GM03348 (cell line): ENCODE measurements at regions not wholly inside any gene's neighbourhood (a gene's known extent, or its start where the extent isn't known, plus 50 kb on each side); places are given as distances from the start of the nearest gene placed in this dataset.
A peak's percentile ranks its signal among the peaks of the same experiment; 100 is the strongest.
"Not testable (repeated sequence)": the region's sequence is repeated elsewhere in the genome, so short reads cannot be mapped to it uniquely, and the experiment has no call there.

Experiments
- DNase-seq: peaks from one replicate; pipeline ENCODE4 v3.0.0; 2012; ENCODE audit warnings: low spot score

- DNase-seq, result not testable (repeated sequence)
These were observed 1006.1 kb upstream of the MIR17HG start for GRCh38 chr13:90341348-90341747.

- not testable (repeated sequence) for DNase-seq
These were observed 998.9 kb upstream of the MIR17HG start for GRCh38 chr13:90348477-90349136.

GRCh38 chr13:90352763-90353162, 994.7 kb upstream of the MIR17HG start:
- DNase-seq, result no peak

- DNase-seq, result no peak
These were observed 992.2 kb upstream of the MIR17HG start for GRCh38 chr13:90355162-90355751.

GRCh38 chr13:90360785-90361184, 986.7 kb upstream of the MIR17HG start:
- no peak for DNase-seq

- no peak for DNase-seq
These were observed 984.8 kb upstream of the MIR17HG start for GRCh38 chr13:90362707-90363106.

DNA sequence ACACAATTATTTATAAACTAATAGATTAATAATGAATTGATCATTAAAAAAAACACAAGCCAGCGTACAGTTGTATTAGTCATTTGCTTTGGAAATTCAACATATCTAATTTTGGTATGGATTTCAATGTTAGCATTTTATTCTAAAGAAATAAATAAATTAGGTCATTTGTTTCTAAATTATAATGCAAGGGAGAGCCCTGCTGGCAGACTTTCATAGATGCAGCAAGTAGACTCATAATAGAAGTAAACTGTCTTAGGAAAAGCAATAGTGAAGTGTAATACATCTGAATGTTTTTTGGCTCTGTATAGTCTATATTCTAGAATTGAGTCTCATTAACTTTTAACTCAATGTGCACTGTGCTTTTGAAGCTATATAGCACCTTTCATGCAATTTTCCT, 982.4 kb upstream of the MIR17HG start:
- peak; percentile 19 for DNase-seq

DNA sequence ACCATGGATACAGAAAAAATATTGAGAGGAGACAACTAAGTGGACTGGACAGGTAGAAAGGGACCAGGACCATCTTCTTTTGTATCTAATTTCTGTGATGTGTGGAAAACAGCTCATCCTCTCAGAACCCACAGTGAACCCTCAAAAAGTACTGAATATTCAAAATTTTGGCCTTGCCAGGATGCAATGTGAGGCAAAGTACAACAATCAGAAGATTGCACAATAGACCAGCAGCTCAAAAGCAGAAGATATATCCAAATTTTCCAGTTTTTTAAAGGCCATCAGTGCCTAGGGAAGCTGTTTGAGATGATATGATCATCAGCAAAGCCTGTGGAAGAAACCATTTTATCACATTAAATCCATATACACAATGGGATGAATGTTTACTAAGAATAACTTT, 973.3 kb upstream of the MIR17HG start:
- DNase-seq, result no peak

DNA sequence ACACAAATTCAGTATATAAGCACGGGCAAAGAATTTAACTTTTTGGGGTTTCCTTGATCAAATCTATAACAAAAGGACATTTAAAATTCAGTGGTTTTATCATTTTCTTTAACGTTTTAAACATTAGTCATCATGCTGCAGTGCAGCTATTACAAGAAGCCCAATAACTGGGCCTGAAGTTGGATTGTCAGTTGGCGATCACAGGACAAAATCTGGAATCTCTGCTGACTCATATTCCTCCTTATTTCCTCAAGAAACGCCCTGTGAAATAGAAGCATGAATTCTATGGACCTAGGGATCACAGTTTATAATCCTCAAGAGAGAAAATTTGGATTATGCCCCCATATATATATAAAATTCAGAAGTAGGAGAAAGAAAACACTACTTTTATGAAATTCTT, 971.6 kb upstream of the MIR17HG start:
- DNase-seq, result no peak

DNA sequence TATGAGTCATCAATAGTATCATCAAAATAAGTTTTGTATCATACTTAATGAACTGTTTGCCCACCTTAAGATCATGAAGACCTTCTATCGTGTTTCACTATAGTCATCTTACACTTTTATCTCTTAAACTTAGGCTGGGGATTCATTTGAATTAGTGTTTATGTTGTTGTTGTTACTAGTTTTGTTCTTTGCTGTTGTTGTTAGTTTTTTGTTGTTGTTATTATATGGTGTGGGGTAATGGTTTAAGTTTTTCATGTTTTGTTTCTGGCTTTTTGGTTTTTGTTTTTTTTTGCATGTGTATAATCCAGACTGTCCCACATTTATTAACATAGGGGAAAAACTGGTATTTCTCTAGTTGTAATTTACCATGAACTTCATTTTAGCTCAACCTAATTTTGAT, 965.1 kb upstream of the MIR17HG start:
- DNase-seq, result no peak

DNA sequence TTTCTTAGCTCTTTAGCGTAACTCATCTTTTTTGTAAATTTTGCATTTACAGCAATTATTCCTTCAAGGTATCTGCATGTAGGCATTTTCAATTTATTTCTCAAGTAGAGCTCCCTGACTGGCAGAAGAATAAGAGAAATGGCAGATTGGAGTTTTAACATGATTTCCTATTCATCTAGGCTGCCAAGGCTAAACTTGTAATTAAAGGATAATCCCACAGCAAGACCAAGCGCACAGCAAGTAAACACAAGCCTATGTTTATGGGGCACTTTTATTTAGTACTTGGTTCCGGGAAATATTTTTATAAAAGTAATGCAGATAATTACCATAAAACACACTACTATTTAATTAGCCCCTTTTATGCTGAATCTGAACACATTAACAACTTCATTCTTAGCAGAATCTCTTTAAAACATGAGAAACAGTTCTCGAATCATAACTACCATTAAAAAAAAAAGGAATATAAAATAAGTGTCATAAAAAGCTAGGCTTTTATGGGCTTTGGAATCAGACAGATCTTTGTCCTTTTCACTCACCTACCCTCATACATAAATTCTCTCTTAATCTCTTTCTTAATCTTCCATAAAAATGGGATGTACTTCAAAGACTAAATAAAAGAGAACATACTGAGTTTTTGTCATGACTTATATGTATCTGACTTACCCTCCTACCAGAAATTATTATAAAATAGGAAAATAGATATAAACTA, 961.6 kb upstream of the MIR17HG start:
- DNase-seq, result no peak

GRCh38 chr13:90388887-90389452, 958.5 kb upstream of the MIR17HG start:
- no peak for DNase-seq

DNA sequence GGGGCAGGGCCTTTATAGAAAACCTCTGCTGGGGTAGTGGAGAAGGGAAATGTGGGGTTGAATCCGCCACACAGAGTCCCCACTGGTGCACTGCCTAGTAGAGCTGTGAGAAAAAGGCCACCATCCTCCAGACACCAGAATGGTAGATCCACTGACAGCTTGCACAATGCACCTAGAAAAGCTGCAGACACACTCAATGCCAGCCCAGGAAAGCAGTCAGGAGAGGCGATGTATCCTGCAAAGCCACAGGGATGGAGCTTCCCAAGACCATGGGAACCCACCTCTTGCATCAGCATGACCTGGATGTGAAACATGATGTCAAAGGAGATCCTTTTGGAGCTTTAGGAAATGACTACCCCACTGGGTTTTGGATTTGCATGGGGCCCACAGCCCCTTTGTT, 958.0 kb upstream of the MIR17HG start:
- DNase-seq, result no peak

DNA sequence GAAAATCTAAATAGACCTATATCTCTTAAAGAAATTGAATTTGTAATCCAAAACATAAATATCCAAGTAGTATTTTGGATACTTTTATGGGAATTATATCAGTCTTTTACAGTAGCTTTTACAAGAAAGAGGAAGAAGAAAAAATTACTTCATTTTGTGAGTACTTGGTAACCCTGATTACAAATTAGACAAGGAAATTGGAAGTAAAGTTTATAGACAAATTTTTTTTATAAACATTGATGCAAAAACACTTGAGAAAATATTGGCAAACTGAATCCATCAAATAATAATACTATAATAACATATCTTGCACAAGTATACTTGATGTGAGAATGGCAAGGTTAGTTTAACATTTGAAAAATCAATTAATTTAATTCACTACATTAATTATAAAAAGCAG, 954.1 kb upstream of the MIR17HG start:
- no peak for DNase-seq

DNA sequence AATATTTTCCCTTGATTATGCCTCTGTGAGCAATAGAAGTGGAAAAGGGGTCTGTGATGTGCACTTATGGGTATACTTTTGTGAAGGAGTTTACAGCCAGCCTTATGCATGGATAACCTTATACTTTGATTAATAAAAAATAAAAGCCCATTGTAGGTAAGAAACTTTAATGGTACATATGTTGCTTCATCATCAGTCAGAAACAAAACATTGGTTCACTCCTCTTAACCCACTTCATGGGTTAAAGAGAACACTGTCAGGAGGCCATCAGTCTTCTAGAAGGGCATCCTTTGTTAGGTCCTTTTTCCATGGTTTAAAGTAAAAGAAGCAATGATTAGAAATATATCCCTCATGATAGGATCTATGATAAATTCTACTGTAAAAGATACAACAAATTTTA, 952.1 kb upstream of the MIR17HG start:
- no peak for DNase-seq

GRCh38 chr13:90395846-90396245, 951.6 kb upstream of the MIR17HG start:
- DNase-seq, result no peak

- no peak for DNase-seq
These were observed 951.2 kb upstream of the MIR17HG start for GRCh38 chr13:90396266-90396665.

DNA sequence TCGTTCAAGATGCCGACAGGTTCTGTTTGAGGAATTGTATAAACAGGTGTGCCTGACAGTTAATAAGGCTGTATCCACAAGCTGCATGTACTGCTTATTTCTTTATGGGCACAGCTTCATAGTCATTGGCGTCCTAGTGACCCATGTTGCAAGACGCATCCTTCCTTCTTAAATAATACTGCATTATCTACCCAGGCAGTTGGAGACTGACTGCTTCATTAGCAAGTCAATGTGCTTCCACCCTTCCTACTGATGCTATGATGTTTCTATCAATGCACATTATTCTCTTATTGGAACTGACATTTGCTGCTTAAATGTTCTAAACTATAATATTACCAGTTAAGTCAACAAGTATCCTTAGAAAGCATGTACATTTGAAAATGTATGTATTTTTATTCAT, 950.0 kb upstream of the MIR17HG start:
- no peak for DNase-seq

DNA sequence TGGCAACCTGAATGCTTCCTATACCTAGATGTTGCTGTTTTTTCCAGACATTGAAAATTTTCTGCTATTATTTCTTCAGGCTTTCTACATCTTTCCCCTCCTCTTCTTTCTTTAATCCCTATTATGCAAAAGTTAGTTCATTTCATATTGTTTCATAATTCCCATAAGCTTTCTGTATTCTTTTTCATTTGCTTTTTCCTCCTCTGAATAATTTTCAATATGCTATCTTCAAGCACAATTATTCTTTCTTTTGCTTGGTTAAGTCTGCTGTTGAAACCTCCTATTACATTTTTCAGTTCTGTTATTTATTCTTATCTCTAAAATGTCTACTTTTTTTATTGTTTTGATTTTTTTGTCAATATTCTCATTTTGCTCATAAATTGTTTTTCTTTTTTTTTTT, 947.1 kb upstream of the MIR17HG start:
- no peak for DNase-seq

DNA sequence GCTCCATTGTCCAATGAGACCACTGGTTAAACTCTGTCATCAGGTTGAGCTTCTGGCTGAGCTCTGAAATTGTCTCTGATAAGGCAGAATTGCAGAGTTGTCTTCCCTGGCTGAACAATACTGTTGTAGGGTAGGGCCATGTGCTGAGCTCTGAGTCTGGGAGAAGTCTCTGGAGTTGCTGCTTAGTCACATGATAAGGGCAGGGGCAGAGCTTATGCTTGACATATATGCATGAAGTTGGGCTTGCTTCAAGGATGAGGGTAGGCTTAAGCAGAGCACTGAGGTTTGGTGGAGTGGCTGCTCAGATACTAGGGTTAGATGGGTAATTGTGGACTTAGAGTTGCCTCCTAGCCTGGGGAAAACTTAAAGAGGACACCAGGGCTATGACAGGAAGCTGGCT, 946.3 kb upstream of the MIR17HG start:
- DNase-seq, result no peak

- DNase-seq, result no peak
These were observed 945.4 kb upstream of the MIR17HG start for GRCh38 chr13:90402102-90402501.

DNA sequence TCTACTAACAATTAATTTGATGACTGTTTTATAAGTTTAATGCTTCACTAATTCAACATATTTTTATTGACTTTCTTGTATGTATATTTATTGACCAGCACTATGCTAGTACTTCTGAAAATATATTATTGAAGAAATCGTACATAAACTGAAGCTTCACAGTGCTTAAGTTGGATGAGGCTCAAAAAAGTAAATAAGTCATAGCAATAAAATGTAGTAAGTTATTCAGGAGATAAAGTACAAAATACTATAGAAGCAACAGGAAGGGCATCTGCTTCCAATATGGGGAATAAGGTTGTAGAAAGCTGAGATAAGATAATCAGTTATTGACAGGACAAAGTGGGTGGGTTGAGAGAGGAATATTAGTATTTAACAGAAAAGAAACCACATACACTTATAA, 944.9 kb upstream of the MIR17HG start:
- peak; percentile 11 for DNase-seq
